SK-N-SH (cell line): ENCODE measurements at regions not wholly inside any gene's neighbourhood (a gene's known extent, or its start where the extent isn't known, plus 50 kb on each side); places are given as distances from the start of the nearest gene placed in this dataset.
A peak's percentile ranks its signal among the peaks of the same experiment; 100 is the strongest.

Source experiments
- ELF1 ChIP-seq: IDR thresholded peaks from 2 replicates; pipeline ENCODE4 v1.4.0; 2012
- EP300 ChIP-seq, 2 experiments: IDR thresholded peaks; 2 replicates each; pipeline versions ENCODE4 v1.4.0 to v1.6.1; 2012; ENCODE audit warnings: borderline replicate concordance in 1 of 2, low read depth in 1 of 2, low read length in 1 of 2
- EZH2phosphoT487 ChIP-seq: fragments of 200-600 bp; sonication (generic); IDR thresholded peaks from 2 replicates; pipeline ENCODE4 v1.6.1; 2017; ENCODE audit warnings: low read depth, mixed run types, mild to moderate bottlenecking, antibody characterized with exemption, moderate library complexity, borderline replicate concordance
- FOSL2 ChIP-seq: IDR thresholded peaks from 2 replicates; pipeline ENCODE4 v1.4.0; 2012; ENCODE audit warnings: low read depth, mild to moderate bottlenecking, moderate library complexity, borderline replicate concordance
- FOXJ3 ChIP-seq: sonication (generic); formaldehyde crosslinking; IDR thresholded peaks from 2 replicates; pipeline ENCODE4 v1.5.1; 2020; ENCODE audit warnings: mild to moderate bottlenecking, missing genetic modification reagents
- FOXM1 ChIP-seq: IDR thresholded peaks from 2 replicates; pipeline ENCODE4 v1.4.0; 2012; ENCODE audit warnings: low read depth, mild to moderate bottlenecking
- GABPA ChIP-seq: IDR thresholded peaks from 2 replicates; pipeline ENCODE4 v1.4.0; 2012; ENCODE audit warnings: low read depth, mild to moderate bottlenecking
- GATA2 ChIP-seq: sonication (generic); formaldehyde crosslinking; IDR thresholded peaks from 2 replicates; pipeline ENCODE4 v1.5.0; 2020; ENCODE audit warnings: mild to moderate bottlenecking, missing genetic modification reagents
- MXI1 ChIP-seq: IDR thresholded peaks from 2 replicates; pipeline ENCODE4 v1.6.1; 2012; ENCODE audit warnings: mild to moderate bottlenecking, low read depth, low read length, improper control_type of control experiment
- NRF1 ChIP-seq: IDR thresholded peaks from 2 replicates; pipeline ENCODE4 v1.6.1; 2012; ENCODE audit warnings: low read depth, mild to moderate bottlenecking, low read length
- POLR2AphosphoS5 ChIP-seq: IDR thresholded peaks from 2 replicates; pipeline ENCODE4 v1.6.1; 2012; ENCODE audit warnings: low read depth, low read length
- RAD21 ChIP-seq: IDR thresholded peaks from 2 replicates; pipeline ENCODE4 v1.6.1; 2012; ENCODE audit warnings: mild to moderate bottlenecking, low read length
- RCOR1 ChIP-seq: fragments of 150-350 bp; IDR thresholded peaks from 2 replicates; pipeline ENCODE4 v1.6.1; 2017; ENCODE audit warnings: antibody characterized with exemption, low read length
- RFX5 ChIP-seq: IDR thresholded peaks from 2 replicates; pipeline ENCODE4 v1.6.1; 2012; ENCODE audit warnings: mild to moderate bottlenecking, improper control_type of control experiment, low read length
- RXRA ChIP-seq: IDR thresholded peaks from 2 replicates; pipeline ENCODE4 v1.4.0; 2012; ENCODE audit warnings: low read depth, mild to moderate bottlenecking, borderline replicate concordance
- TCF12 ChIP-seq: IDR thresholded peaks from 2 replicates; pipeline ENCODE4 v1.4.0; 2012
- TEAD4 ChIP-seq: IDR thresholded peaks from 2 replicates; pipeline ENCODE4 v1.4.0; 2012; ENCODE audit warnings: mild to moderate bottlenecking, borderline replicate concordance; ENCODE audit not compliant: insufficient read depth
- TF ChIP-seq, protein P1 (sequence below): IDR thresholded peaks from 2 replicates; pipeline ENCODE4 v1.6.1; 2012; ENCODE audit warnings: mild to moderate bottlenecking, low read depth, low read length, moderate library complexity
- TF ChIP-seq, protein P2 (sequence below): IDR thresholded peaks from 2 replicates; pipeline ENCODE4 v1.4.0; 2012; ENCODE audit warnings: low read depth, borderline replicate concordance
- TF ChIP-seq, protein P3 (sequence below): fragments of 150-350 bp; IDR thresholded peaks from 2 replicates; pipeline ENCODE4 v1.6.1; 2017; ENCODE audit warnings: antibody characterized with exemption, low read length, low read depth, borderline replicate concordance
- TF ChIP-seq, protein P4 (sequence below): IDR thresholded peaks from 2 replicates; pipeline ENCODE4 v1.4.0; 2012; ENCODE audit warnings: low read depth, borderline replicate concordance

DNA sequence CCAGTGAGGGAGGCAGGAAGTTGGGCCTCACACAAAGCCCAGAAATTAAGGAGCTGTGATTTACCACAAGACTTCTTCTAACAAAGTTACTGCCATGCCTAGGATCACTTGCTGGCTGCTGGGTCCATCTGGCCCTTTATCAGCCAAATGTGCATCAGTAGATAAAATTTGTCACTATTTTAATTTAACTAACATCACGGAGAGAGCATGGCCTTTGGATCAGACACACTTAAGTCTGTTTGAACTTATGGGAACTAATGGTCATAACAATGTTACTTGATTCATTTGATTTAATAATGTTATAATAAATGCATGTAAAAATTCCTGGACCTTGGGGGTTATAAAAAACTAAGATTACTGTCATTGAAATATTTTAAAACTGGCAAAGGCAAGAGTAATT, 67.2 kb upstream of the CCDC190 start (continued):
- TF ChIP-seq, protein P1, sequence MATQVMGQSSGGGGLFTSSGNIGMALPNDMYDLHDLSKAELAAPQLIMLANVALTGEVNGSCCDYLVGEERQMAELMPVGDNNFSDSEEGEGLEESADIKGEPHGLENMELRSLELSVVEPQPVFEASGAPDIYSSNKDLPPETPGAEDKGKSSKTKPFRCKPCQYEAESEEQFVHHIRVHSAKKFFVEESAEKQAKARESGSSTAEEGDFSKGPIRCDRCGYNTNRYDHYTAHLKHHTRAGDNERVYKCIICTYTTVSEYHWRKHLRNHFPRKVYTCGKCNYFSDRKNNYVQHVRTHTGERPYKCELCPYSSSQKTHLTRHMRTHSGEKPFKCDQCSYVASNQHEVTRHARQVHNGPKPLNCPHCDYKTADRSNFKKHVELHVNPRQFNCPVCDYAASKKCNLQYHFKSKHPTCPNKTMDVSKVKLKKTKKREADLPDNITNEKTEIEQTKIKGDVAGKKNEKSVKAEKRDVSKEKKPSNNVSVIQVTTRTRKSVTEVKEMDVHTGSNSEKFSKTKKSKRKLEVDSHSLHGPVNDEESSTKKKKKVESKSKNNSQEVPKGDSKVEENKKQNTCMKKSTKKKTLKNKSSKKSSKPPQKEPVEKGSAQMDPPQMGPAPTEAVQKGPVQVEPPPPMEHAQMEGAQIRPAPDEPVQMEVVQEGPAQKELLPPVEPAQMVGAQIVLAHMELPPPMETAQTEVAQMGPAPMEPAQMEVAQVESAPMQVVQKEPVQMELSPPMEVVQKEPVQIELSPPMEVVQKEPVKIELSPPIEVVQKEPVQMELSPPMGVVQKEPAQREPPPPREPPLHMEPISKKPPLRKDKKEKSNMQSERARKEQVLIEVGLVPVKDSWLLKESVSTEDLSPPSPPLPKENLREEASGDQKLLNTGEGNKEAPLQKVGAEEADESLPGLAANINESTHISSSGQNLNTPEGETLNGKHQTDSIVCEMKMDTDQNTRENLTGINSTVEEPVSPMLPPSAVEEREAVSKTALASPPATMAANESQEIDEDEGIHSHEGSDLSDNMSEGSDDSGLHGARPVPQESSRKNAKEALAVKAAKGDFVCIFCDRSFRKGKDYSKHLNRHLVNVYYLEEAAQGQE: no peak
- TF ChIP-seq EZH2phosphoT487: no peak
- TF ChIP-seq RXRA: no peak
- TF ChIP-seq TEAD4: 0 out of 2 replicates have a peak, but pooled peaks have one; percentile 11
- peak; percentile 29; the same call in 1 of the 2 replicates for TF ChIP-seq RAD21
- TF ChIP-seq, protein P2, sequence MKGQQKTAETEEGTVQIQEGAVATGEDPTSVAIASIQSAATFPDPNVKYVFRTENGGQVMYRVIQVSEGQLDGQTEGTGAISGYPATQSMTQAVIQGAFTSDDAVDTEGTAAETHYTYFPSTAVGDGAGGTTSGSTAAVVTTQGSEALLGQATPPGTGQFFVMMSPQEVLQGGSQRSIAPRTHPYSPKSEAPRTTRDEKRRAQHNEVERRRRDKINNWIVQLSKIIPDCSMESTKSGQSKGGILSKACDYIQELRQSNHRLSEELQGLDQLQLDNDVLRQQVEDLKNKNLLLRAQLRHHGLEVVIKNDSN: no peak
- peak; percentile 96 for TF ChIP-seq GATA2
- TF ChIP-seq TCF12: peak; percentile 59
- TF ChIP-seq, protein P3, sequence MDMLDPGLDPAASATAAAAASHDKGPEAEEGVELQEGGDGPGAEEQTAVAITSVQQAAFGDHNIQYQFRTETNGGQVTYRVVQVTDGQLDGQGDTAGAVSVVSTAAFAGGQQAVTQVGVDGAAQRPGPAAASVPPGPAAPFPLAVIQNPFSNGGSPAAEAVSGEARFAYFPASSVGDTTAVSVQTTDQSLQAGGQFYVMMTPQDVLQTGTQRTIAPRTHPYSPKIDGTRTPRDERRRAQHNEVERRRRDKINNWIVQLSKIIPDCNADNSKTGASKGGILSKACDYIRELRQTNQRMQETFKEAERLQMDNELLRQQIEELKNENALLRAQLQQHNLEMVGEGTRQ: no peak
- peak; percentile 89 for TF ChIP-seq FOXJ3 (CRISPR knock-in tag)
- TF ChIP-seq, protein P4, sequence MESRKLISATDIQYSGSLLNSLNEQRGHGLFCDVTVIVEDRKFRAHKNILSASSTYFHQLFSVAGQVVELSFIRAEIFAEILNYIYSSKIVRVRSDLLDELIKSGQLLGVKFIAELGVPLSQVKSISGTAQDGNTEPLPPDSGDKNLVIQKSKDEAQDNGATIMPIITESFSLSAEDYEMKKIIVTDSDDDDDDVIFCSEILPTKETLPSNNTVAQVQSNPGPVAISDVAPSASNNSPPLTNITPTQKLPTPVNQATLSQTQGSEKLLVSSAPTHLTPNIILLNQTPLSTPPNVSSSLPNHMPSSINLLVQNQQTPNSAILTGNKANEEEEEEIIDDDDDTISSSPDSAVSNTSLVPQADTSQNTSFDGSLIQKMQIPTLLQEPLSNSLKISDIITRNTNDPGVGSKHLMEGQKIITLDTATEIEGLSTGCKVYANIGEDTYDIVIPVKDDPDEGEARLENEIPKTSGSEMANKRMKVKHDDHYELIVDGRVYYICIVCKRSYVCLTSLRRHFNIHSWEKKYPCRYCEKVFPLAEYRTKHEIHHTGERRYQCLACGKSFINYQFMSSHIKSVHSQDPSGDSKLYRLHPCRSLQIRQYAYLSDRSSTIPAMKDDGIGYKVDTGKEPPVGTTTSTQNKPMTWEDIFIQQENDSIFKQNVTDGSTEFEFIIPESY: no peak
- TF ChIP-seq RCOR1: peak; percentile 99
- peak in 1 of 2 experiments; percentile 99; a peak in 2 of 4 replicates for TF ChIP-seq EP300 (IDR thresholded peaks at IDR 0.05; ENCODE audit: borderline replicate concordance in 1 of 2, low read depth in 1 of 2, low read length in 1 of 2)
- TF ChIP-seq RFX5: no peak
- no peak for TF ChIP-seq MXI1
- TF ChIP-seq ELF1: no peak
- TF ChIP-seq POLR2AphosphoS5: no peak
- no peak for TF ChIP-seq FOXM1
- no peak for TF ChIP-seq NRF1
- no peak for TF ChIP-seq GABPA
- TF ChIP-seq FOSL2: no peak
- TF ChIP-seq, all 33 proteins: peak for 8
